ENCODE measurements at regions not wholly inside any gene's neighbourhood (a gene's known extent, or its start where the extent isn't known, plus 50 kb on each side); places are given as distances from the start of the nearest gene placed in this dataset.

DNA sequence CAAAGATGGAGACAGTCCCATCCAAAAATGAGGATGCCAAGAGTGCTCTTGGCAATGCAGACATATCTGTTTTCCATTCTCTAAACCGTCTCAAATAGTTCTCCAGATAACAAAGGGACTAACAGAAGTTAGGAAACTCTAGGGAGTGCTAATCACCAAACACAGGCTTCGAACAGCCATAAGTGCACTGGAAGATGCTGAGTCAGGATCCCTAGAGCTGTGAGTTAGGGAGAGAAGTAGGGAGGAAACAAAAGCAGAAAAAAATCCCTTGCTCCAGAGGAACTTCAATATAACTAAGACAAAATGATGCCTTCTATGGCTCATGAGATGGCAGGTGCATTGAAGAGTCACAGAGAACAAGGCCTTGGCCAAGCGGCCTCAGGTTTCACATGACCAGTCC, 251.0 kb upstream of the PPARGC1A start:
- TF ChIP-seq, protein P1, sequence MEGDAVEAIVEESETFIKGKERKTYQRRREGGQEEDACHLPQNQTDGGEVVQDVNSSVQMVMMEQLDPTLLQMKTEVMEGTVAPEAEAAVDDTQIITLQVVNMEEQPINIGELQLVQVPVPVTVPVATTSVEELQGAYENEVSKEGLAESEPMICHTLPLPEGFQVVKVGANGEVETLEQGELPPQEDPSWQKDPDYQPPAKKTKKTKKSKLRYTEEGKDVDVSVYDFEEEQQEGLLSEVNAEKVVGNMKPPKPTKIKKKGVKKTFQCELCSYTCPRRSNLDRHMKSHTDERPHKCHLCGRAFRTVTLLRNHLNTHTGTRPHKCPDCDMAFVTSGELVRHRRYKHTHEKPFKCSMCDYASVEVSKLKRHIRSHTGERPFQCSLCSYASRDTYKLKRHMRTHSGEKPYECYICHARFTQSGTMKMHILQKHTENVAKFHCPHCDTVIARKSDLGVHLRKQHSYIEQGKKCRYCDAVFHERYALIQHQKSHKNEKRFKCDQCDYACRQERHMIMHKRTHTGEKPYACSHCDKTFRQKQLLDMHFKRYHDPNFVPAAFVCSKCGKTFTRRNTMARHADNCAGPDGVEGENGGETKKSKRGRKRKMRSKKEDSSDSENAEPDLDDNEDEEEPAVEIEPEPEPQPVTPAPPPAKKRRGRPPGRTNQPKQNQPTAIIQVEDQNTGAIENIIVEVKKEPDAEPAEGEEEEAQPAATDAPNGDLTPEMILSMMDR (IDR thresholded peaks at IDR 0.05): no peak
- TF ChIP-seq POLR2A (IDR thresholded peaks at IDR 0.05): no peak
